Breast epithelium (tissue), 4 donors: ENCODE measurements at regions not wholly inside any gene's neighbourhood (a gene's known extent, or its start where the extent isn't known, plus 50 kb on each side); places are given as distances from the start of the nearest gene placed in this dataset.

Experiments
- DNase-seq, 2 donors: peaks; one replicate each; pipeline ENCODE4 v3.0.0-alpha.2; 2019; ENCODE audit warnings: low spot score in 2 of 2
- H3K27ac ChIP-seq, 2 donors: fragments of 200-600 bp; sonication (generic) in 1 of 2; one replicate each; pipeline ENCODE4 v1.5.1; 2016 to 2019; ENCODE audit warnings: mild to moderate bottlenecking in 1 of 2
- H3K27me3 ChIP-seq, 2 donors: fragments of 200-600 bp; sonication (generic) in 1 of 2; one replicate each; pipeline versions ENCODE4 v1.5.1 to v1.6.0; 2017 to 2019; ENCODE audit warnings: control low read depth in 1 of 2, mild to moderate bottlenecking in 1 of 2
- H3K36me3 ChIP-seq: fragments of 200-600 bp; one replicate; pipeline ENCODE4 v1.5.1; 2019
- H3K4me1 ChIP-seq, 2 donors: fragments of 200-600 bp; sonication (generic); one replicate each; pipeline ENCODE4 v1.5.1; 2016 to 2019; ENCODE audit warnings: control low read depth in 1 of 2
- H3K4me3 ChIP-seq, 3 donors: fragments of 200-600 bp; sonication (generic); 1 replicate in 2 of 3; 2 replicates in 1 of 3; pipeline ENCODE4 v1.5.1; 2016 to 2019; ENCODE audit warnings: mild to moderate bottlenecking in 3 of 3, moderate library complexity in 2 of 3
- H3K9me3 ChIP-seq, 2 donors: fragments of 200-600 bp; sonication (generic) in 1 of 2; one replicate each; pipeline ENCODE4 v1.5.1; 2016 to 2019; ENCODE audit warnings: control low read depth in 1 of 2
- POLR2A ChIP-seq: fragments of 450-650 bp; IDR thresholded peaks from one replicate; pipeline ENCODE4 v1.6.1; 2016; ENCODE audit warnings: antibody characterized with exemption, mild to moderate bottlenecking, moderate library complexity
- POLR2AphosphoS5 ChIP-seq, 3 donors: sonication (generic); formaldehyde crosslinking; IDR thresholded peaks; one replicate each; pipeline ENCODE4 v1.6.1; 2017; ENCODE audit warnings: antibody characterized with exemption in 3 of 3
- intact Hi-C: fragments of 100-400 bp; cut with DNase I; formaldehyde crosslinking; loops from one replicate; pipeline ENCODE4 v1.15.1; 2023; ENCODE audit warnings: low total_unique reads
- TF ChIP-seq, protein P1 (sequence below), 3 donors: fragments of 450-650 bp; IDR thresholded peaks; one replicate each; pipeline ENCODE4 v1.5.1; 2016 to 2017; ENCODE audit warnings: antibody characterized with exemption in 3 of 3, mild to moderate bottlenecking in 3 of 3, moderate library complexity in 3 of 3

DNA sequence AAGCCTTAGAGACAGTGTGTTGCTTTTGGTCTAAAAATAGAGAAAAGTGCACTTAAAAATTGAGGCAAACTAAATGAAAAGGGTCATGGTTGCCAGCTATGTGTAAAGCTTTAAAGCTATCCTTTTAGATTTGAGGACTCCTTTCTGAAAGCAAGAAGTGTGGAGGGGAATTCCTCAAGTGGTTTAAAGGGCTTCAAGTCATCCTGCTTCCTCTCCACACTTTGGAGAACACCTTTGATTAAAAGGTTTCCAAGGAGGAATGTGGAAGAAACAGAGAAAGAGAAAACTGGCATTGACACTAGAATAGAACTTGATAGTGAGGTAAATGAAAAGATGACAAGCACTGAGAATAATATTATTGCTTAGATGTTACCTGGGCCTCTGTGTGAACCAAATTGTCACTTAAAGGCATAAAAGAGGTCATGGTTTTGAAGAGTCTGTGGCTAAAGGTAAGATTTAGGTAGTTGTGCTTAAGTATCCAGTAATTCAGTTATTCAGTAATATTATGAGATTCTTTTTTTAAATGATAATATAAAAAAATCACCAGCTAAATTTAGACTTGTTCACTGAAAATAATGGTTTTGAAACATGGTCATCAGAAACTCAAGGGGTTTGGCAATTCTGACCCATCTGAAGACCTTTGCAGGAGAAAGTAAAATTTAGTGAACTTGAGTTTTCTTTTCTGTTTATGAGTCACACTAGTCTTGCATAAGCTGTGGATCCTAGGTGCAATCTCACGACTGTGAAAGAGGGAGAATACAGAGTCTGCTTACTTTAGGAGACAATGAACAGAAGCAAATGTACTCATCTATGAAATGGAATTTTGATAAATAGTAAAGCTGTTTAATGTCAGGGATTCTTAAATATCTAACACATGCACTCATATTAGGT lies 466.0 kb downstream of the KIF20B start:
- no peak for DNase-seq
- Histone ChIP-seq H3K27ac (no peak overlapping the region), H3K36me3 (no peaks in the 10 kb centered on the region), H3K27me3 (no peaks in the 10 kb centered on the region), H3K4me1 (no peaks in the 10 kb centered on the region), H3K4me3 (no peak overlapping the region), H3K9me3 (peaks cover 0 to 4% of the 10 kb centered on the region in 2 donors)
- TF ChIP-seq POLR2AphosphoS5 (IDR thresholded peaks at IDR 0.05) (no peak), POLR2A (no peak)
- TF ChIP-seq, protein P1, sequence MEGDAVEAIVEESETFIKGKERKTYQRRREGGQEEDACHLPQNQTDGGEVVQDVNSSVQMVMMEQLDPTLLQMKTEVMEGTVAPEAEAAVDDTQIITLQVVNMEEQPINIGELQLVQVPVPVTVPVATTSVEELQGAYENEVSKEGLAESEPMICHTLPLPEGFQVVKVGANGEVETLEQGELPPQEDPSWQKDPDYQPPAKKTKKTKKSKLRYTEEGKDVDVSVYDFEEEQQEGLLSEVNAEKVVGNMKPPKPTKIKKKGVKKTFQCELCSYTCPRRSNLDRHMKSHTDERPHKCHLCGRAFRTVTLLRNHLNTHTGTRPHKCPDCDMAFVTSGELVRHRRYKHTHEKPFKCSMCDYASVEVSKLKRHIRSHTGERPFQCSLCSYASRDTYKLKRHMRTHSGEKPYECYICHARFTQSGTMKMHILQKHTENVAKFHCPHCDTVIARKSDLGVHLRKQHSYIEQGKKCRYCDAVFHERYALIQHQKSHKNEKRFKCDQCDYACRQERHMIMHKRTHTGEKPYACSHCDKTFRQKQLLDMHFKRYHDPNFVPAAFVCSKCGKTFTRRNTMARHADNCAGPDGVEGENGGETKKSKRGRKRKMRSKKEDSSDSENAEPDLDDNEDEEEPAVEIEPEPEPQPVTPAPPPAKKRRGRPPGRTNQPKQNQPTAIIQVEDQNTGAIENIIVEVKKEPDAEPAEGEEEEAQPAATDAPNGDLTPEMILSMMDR (IDR thresholded peaks at IDR 0.05): no peak
- intact Hi-C loops: no loop called here

DNA sequence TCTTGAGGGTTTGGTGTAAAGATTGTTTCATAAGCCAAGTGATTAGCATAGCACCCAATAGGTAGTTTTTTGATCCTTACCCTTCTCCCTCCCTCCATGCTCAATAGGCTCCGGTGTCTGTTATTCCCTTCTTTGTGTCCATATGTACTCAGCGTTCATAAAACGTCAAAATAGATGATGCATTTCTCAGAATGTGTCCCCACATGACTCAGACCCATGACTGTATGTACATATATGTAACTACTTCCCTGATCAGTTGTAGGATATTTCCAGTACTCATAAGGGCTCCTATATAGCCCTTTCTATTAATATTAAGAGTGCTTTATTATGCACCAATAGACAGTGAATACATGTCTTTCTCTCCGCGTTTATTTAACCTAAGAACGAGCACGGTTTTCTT lies 466.9 kb downstream of the KIF20B start:
- Histone ChIP-seq H3K4me1 (no peaks in the 10 kb centered on the region), H3K27ac (no peak overlapping the region), H3K36me3 (no peaks in the 10 kb centered on the region), H3K9me3 (peaks cover 0 to 4% of the 10 kb centered on the region in 2 donors), H3K4me3 (no peak overlapping the region), H3K27me3 (no peaks in the 10 kb centered on the region)
- intact Hi-C loops: no loop called here
- TF ChIP-seq POLR2A: no peak
- TF ChIP-seq POLR2AphosphoS5 (IDR thresholded peaks at IDR 0.05): no peak
- TF ChIP-seq, protein P1 (IDR thresholded peaks at IDR 0.05): no peak
- DNase-seq: no peak

DNA sequence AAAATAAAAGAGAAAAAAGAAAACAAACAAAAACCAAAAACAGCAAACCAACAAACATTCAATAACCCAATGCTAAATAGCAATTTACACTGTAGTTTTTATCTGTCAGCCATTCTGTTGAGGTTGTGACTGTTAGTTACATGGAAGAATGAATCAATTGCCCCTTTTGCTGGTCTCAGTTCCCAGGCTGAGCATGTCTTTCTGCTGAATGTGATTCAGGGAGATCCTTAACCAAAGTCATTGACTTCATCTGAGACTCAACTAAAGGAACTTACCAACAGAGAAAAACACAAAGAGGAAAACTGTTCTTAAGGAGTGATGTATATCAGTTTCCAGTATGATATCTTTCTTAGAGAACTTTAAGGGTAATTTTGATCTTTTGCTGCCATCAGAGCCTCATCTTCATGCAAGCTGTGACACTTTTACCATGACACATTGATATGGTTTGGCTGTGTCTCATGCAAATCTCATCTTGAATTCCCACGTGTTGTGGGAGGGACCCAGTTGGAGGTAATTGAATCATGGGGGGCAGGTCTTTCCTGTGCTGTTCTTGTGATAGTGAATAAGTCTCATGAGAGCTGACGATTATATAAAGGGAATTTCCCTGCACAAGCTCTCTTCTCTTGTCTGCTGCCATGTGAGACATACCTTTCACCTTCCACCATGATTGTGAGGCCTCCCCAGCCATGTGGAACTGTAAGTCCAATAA lies 469.8 kb downstream of the KIF20B start:
- no peak for DNase-seq
- Histone ChIP-seq H3K9me3 (peaks cover 0 to 4% of the 10 kb centered on the region in 2 donors), H3K4me3 (no peak overlapping the region), H3K4me1 (no peaks in the 10 kb centered on the region), H3K27ac (no peak overlapping the region), H3K27me3 (no peaks in the 10 kb centered on the region), H3K36me3 (no peaks in the 10 kb centered on the region)
- no peak for TF ChIP-seq POLR2AphosphoS5 (IDR thresholded peaks at IDR 0.05)
- intact Hi-C loops: no loop called here

DNA sequence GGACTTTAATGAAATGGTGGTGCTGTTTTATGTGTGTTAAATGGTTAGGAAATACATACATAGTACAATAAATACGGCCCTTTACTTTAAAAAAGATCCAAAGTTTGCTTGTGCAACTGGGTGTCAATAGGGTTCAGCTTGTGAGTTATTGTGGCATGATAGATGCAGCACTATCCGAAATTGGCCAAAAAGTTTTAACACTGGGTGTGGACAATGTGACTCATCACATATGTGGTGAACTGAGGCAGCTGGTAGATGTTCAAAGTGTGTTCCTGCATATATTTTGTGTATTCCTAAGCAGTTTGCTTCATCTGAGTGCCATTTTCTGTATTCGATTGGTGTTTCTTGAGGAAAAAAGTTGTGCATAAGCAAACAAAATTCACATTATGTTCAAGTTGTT lies 473.1 kb downstream of the KIF20B start:
- intact Hi-C loops: no loop called here
- H3K36me3 ChIP-seq: no peaks in the 10 kb centered on the region
- DNase-seq: no peak
- no peak overlapping the region for H3K4me3 ChIP-seq
- no peak overlapping the region for H3K27ac ChIP-seq
- H3K27me3 ChIP-seq: no peaks in the 10 kb centered on the region
- no peaks in the 10 kb centered on the region for H3K4me1 ChIP-seq
- TF ChIP-seq, protein P1 (IDR thresholded peaks at IDR 0.05): no peak
- no peak for TF ChIP-seq POLR2AphosphoS5 (IDR thresholded peaks at IDR 0.05)
- no peak for TF ChIP-seq POLR2A
- no peaks in the 10 kb centered on the region for H3K9me3 ChIP-seq

DNA sequence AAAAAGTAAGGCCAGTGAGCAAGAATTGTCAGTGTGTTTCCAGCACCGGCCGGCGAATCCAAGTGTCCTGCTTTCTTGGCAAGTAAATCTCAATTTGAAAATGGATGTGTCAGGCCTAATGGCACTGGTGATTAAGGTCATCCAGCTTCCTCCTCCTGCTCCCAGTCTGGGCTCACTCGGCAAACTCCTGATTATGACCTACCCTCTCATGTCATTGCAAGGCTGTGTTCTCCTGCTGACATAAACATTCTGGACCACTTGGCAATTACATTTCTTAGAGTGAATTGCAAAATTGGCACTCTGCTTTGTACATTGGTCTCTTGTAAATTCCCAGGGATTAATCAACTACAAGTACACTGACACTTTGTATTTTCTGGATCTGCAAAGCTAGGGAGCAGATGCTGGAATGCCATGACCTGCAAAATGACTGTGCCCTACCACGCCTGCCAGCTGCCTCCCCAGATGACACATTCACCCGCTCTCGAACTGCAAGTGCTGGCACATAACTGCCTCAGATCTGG lies 473.8 kb downstream of the KIF20B start:
- Histone ChIP-seq H3K9me3 (no peaks in the 10 kb centered on the region), H3K27me3 (no peaks in the 10 kb centered on the region), H3K36me3 (no peaks in the 10 kb centered on the region), H3K4me1 (no peaks in the 10 kb centered on the region), H3K4me3 (no peak overlapping the region), H3K27ac (no peak overlapping the region)
- DNase-seq: no peak
- no peak for TF ChIP-seq POLR2A
- TF ChIP-seq, protein P1 (IDR thresholded peaks at IDR 0.05): no peak
- intact Hi-C loops: no loop called here
